Astrocyte of the cerebellum (primary cell): ENCODE measurements at regions not wholly inside any gene's neighbourhood (a gene's known extent, or its start where the extent isn't known, plus 50 kb on each side); places are given as distances from the start of the nearest gene placed in this dataset.

ENCODE experiments used
- DNase-seq: peaks from one replicate; pipeline ENCODE4 v3.0.0-alpha.2; 2011; ENCODE audit warnings: low read depth
- H3K4me3 ChIP-seq: 2 replicates; pipeline ENCODE4 v1.5.1; 2011; ENCODE audit warnings: mild to moderate bottlenecking, low read depth, low read length, moderate library complexity
- CTCF ChIP-seq: IDR thresholded peaks from 2 replicates; pipeline ENCODE4 v1.5.1; 2012; ENCODE audit warnings: low read length, low read depth, moderate library complexity, mild to moderate bottlenecking; ENCODE audit errors: missing control alignments
- in situ Hi-C: cut with HindIII; loops from 2 replicates; pipeline ENCODE4 v1.10.0; 2017; ENCODE audit warnings: low sequenced_read_pairs

GRCh38 chr13:47135800-47136503 is 239.1 kb upstream of the HTR2A start:
- TF ChIP-seq CTCF: no peak

GRCh38 chr13:47134939-47135489 is 238.2 kb upstream of the HTR2A start:
- no peak for DNase-seq
- H3K4me3 ChIP-seq: no peak overlapping the region
- TF ChIP-seq CTCF: no peak
- in situ Hi-C loops: no loop called here

More at GRCh38 chr13:47135800-47136503, 239.1 kb upstream of the HTR2A start:
- no peak for DNase-seq
- H3K4me3 ChIP-seq: no peak overlapping the region
- in situ Hi-C loops: no loop called here

- no peak for DNase-seq
- in situ Hi-C loops: no loop called here
- no peak overlapping the region for H3K4me3 ChIP-seq
- no peak for TF ChIP-seq CTCF
Measured at GRCh38 chr13:47133011-47133445, 236.2 kb upstream of the HTR2A start.

GRCh38 chr13:47129461-47129860 is 232.6 kb upstream of the HTR2A start:
- in situ Hi-C loops: no loop called here
- no peak for DNase-seq
- H3K4me3 ChIP-seq: no peak overlapping the region
- no peak for TF ChIP-seq CTCF

GRCh38 chr13:47126432-47126831 is 229.6 kb upstream of the HTR2A start:
- H3K4me3 ChIP-seq: no peak overlapping the region
- DNase-seq: no peak
- in situ Hi-C loops: no loop called here
- TF ChIP-seq CTCF: no peak

GRCh38 chr13:47121092-47121763 is 224.4 kb upstream of the HTR2A start:
- DNase-seq: no peak
- TF ChIP-seq CTCF: no peak
- in situ Hi-C loops: no loop called here
- H3K4me3 ChIP-seq: no peak overlapping the region
